H9 (cell line): ENCODE measurements at regions not wholly inside any gene's neighbourhood (a gene's known extent, or its start where the extent isn't known, plus 50 kb on each side); places are given as distances from the start of the nearest gene placed in this dataset.

Experiments
- DNase-seq: peaks from one replicate; pipeline ENCODE4 v3.0.0-alpha.2; 2017
- H2AFZ ChIP-seq: one replicate; pipeline ENCODE4 v1.6.1; 2013; ENCODE audit warnings: mild to moderate bottlenecking, low read length, control low read depth, moderate library complexity
- H2AK5ac ChIP-seq: 2 replicates; pipeline ENCODE4 v1.6.1; 2013; ENCODE audit warnings: low read length, control low read depth, mixed read lengths; ENCODE audit not compliant: insufficient read length
- H2BK120ac ChIP-seq: one replicate; pipeline ENCODE4 v1.6.1; 2013; ENCODE audit warnings: low read depth, mild to moderate bottlenecking, low read length, control low read depth, inconsistent platforms; ENCODE audit not compliant: poor library complexity, severe bottlenecking
- H2BK12ac ChIP-seq: 2 replicates; pipeline ENCODE4 v1.6.1; 2013; ENCODE audit warnings: low read length, control low read depth, mixed read lengths, low read depth; ENCODE audit not compliant: insufficient read length
- H2BK15ac ChIP-seq: 2 replicates; pipeline ENCODE4 v1.6.1; 2013; ENCODE audit warnings: low read depth, low read length, control low read depth
- H2BK20ac ChIP-seq: one replicate; pipeline ENCODE4 v1.6.1; 2013; ENCODE audit warnings: low read depth, mild to moderate bottlenecking, low read length, control low read depth, inconsistent platforms; ENCODE audit not compliant: poor library complexity, severe bottlenecking
- H2BK5ac ChIP-seq: 2 replicates; pipeline ENCODE4 v1.6.1; 2013; ENCODE audit warnings: low read length, control low read depth, mixed read lengths; ENCODE audit not compliant: insufficient read length
- H3K14ac ChIP-seq: 2 replicates; pipeline ENCODE4 v1.6.1; 2013; ENCODE audit warnings: low read length, control low read depth; ENCODE audit not compliant: insufficient read depth
- H3K18ac ChIP-seq: 2 replicates; pipeline ENCODE4 v1.6.1; 2013; ENCODE audit warnings: low read depth, mild to moderate bottlenecking, mixed read lengths, low read length, control low read depth; ENCODE audit not compliant: insufficient read length
- H3K23ac ChIP-seq: 2 replicates; pipeline ENCODE4 v1.6.1; 2013; ENCODE audit warnings: low read length, control low read depth, mixed read lengths, low read depth; ENCODE audit not compliant: insufficient read length
- H3K23me2 ChIP-seq: 2 replicates; pipeline ENCODE4 v1.6.1; 2013; ENCODE audit warnings: low read depth, mild to moderate bottlenecking, mixed read lengths, low read length, control low read depth; ENCODE audit not compliant: insufficient read length, poor library complexity, severe bottlenecking
- H3K27ac ChIP-seq: 2 replicates; pipeline ENCODE4 v1.5.1; 2013; ENCODE audit warnings: low read length, control low read depth, mixed read lengths, low read depth; ENCODE audit not compliant: insufficient read length
- H3K27me3 ChIP-seq: 2 replicates; pipeline ENCODE4 v1.6.1; 2013; ENCODE audit warnings: low read length, control low read depth, inconsistent platforms; ENCODE audit not compliant: insufficient read depth
- H3K4ac ChIP-seq: 2 replicates; pipeline ENCODE4 v1.6.1; 2013; ENCODE audit warnings: low read depth, mild to moderate bottlenecking, control low read depth, inconsistent platforms, low read length, moderate library complexity
- H3K4me1 ChIP-seq: 2 replicates; pipeline ENCODE4 v1.6.1; 2013; ENCODE audit warnings: low read length, control low read depth, inconsistent platforms; ENCODE audit not compliant: insufficient read depth
- H3K4me2 ChIP-seq: 2 replicates; pipeline ENCODE4 v1.6.1; 2013; ENCODE audit warnings: low read length, control low read depth, mixed read lengths; ENCODE audit not compliant: insufficient read length, insufficient read depth
- H3K56ac ChIP-seq: 2 replicates; pipeline ENCODE4 v1.6.1; 2013; ENCODE audit warnings: low read depth, mild to moderate bottlenecking, mixed read lengths, low read length, control low read depth; ENCODE audit not compliant: insufficient read length
- H3K79me1 ChIP-seq: 2 replicates; pipeline ENCODE4 v1.6.1; 2013; ENCODE audit warnings: low read depth, mild to moderate bottlenecking, moderate library complexity, low read length, control low read depth, inconsistent platforms; ENCODE audit not compliant: insufficient read depth, poor library complexity, severe bottlenecking
- H3K79me2 ChIP-seq: 2 replicates; pipeline ENCODE4 v1.6.1; 2013; ENCODE audit warnings: low read length, control low read depth, inconsistent platforms; ENCODE audit not compliant: insufficient read depth
- H3K9ac ChIP-seq: 2 replicates; pipeline ENCODE4 v1.6.1; 2013; ENCODE audit warnings: low read length, control low read depth, mixed read lengths; ENCODE audit not compliant: insufficient read length; ENCODE audit errors: extremely low read depth
- H3K9me3 ChIP-seq: one replicate; pipeline ENCODE4 v1.6.1; 2013; ENCODE audit warnings: low read depth, low read length, inconsistent platforms; ENCODE audit not compliant: control insufficient read depth
- H3T11ph ChIP-seq: one replicate; pipeline ENCODE4 v1.6.1; 2013; ENCODE audit warnings: mild to moderate bottlenecking, low read length, control low read depth, inconsistent platforms
- H4K20me1 ChIP-seq: one replicate; pipeline ENCODE4 v1.6.1; 2013; ENCODE audit not compliant: control insufficient read depth, insufficient read length, insufficient read depth
- H4K5ac ChIP-seq: 2 replicates; pipeline ENCODE4 v1.6.1; 2013; ENCODE audit warnings: low read depth, mild to moderate bottlenecking, mixed read lengths, low read length, control low read depth; ENCODE audit not compliant: insufficient read length
- H4K8ac ChIP-seq: replicated peaks from 2 replicates; pipeline ENCODE4 v1.6.1; 2013; ENCODE audit warnings: low read length, control low read depth, mixed read lengths, low read depth; ENCODE audit not compliant: insufficient read length
- H4K91ac ChIP-seq: 2 replicates; pipeline ENCODE4 v1.6.1; 2013; ENCODE audit warnings: low read depth, mild to moderate bottlenecking, moderate library complexity, mixed read lengths, low read length, control low read depth; ENCODE audit not compliant: insufficient read length
- H3K27ac Mint-ChIP-seq, 3 experiments: 2 replicates in 2 of 3; 3 replicates in 1 of 3; pipeline ENCODE4 v1.8.0; 2020 to 2021; ENCODE audit warnings: mixed read lengths in 3 of 3, mild to moderate bottlenecking in 1 of 3, moderate library complexity in 1 of 3
- H3K27me3 Mint-ChIP-seq: 2 replicates; pipeline ENCODE4 v1.8.0; 2021; ENCODE audit warnings: low read depth, mild to moderate bottlenecking, moderate library complexity, mixed read lengths
- H3K36me3 Mint-ChIP-seq, 3 experiments: 2 replicates in 2 of 3; 3 replicates in 1 of 3; pipeline ENCODE4 v1.8.0; 2020 to 2021; ENCODE audit warnings: low read depth in 3 of 3, mixed read lengths in 3 of 3; ENCODE audit not compliant: insufficient read depth in 1 of 3
- H3K4me1 Mint-ChIP-seq, 2 experiments: 2 replicates each; pipeline ENCODE4 v1.8.0; 2020; ENCODE audit warnings: mixed read lengths in 2 of 2
- H3K4me3 Mint-ChIP-seq, 2 experiments: 2 replicates in 1 of 2; 3 replicates in 1 of 2; pipeline ENCODE4 v1.8.0; 2020 to 2021; ENCODE audit warnings: mild to moderate bottlenecking in 2 of 2, mixed read lengths in 2 of 2, moderate library complexity in 1 of 2
- H3K9me3 Mint-ChIP-seq, 2 experiments: 2 replicates in 1 of 2; 3 replicates in 1 of 2; pipeline ENCODE4 v1.8.0; 2020; ENCODE audit warnings: mild to moderate bottlenecking in 2 of 2, mixed read lengths in 2 of 2, moderate library complexity in 1 of 2
- CTCF ChIP-seq: fragments of 200-600 bp; sonication (generic); conservative IDR thresholded peaks from 3 replicates; pipeline ENCODE4 v1.8.0; 2021; ENCODE audit warnings: antibody characterized with exemption, mild to moderate bottlenecking
- WGBS: extraction: QIAGEN DNeasy Blood & Tissue Kit; methylation state at CpG from one replicate; pipeline ENCODE4 v1.1.7; 2013; ENCODE audit warnings: missing lambda C conversion rate, low lambda C conversion rate, mixed read lengths; ENCODE audit not compliant: insufficient read length; ENCODE audit errors: extremely low coverage; 5-methylcytosine and 5-hydroxymethylcytosine counted together

DNA sequence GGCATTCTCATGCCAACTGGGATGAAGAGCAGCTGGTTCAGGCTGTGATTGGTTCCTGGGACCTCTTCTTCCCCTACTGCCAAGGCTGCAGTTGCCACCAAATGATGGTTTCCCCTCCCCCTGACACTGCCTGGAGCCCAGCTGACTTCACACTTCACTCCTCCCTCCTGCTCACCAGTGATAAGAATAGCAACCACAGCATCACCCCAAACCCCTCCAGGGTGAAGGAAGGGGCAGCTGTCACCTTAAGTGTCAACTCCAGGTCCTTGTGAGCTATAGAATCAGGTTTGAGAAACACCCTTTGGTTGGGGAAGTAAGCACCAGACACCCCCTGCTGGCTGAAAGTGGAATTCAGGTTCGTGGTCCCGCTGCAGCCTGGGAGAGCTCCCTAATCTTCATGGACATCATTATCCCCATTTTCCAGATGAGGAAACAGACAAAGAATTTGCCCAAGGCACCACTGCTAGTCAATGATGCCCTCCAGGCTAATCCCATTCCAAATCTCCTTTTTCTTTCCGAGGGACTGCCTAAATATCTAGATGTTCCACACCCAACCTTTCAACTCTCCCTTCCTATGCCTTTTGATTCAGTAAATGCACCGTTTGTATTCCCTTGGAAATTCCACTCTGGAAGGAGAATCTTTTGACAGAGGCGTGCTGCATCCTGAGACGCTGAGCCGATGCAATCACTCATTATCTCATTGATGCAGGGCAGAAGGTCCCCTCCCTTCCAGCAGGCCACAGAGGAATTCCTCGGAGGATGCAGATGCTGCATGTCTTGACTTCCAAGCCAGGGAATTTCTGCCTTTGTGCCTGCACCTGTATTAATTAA, 50.6 kb upstream of the UQCRFS1 start:
- DNase-seq, result peak; percentile 68
- Histone ChIP-seq H3K79me1 (no peaks in the 10 kb centered on the region), H3K14ac (no peak overlapping the region), H3K9me3 (peaks cover 6% of the 10 kb centered on the region), H3K4me2 (no peak overlapping the region), H2AK5ac (no peak overlapping the region), H2BK15ac (no peak overlapping the region), H3K4ac (no peak overlapping the region), H3K4me1 (no peaks in the 10 kb centered on the region), H3K27me3 (no peaks in the 10 kb centered on the region; the same call in 1 of the 2 replicates), H4K5ac (no peak overlapping the region), H4K8ac (no peak overlapping the region), H3K79me2 (no peaks in the 10 kb centered on the region), H2BK120ac (no peak overlapping the region), H2BK20ac (no peak overlapping the region), H2BK12ac (no peak overlapping the region), H3K56ac (no peak overlapping the region), H3K23me2 (no peaks in the 10 kb centered on the region), H4K20me1 (no peaks in the 10 kb centered on the region), H3K9ac (no peak overlapping the region), H4K91ac (no peak overlapping the region), H2BK5ac (no peak overlapping the region), H3K23ac (no peak overlapping the region), H3K18ac (no peak overlapping the region), H3K27ac (no peak overlapping the region), H2AFZ (no peak overlapping the region), H3T11ph (no peak overlapping the region)
- Mint-ChIP-seq H3K4me3 (no peak overlapping the region), H3K9me3 (peaks cover 6 to 7% of the 10 kb centered on the region in 2 experiments), H3K36me3 (peaks cover 2 to 8% (median 8%) of the 10 kb centered on the region in 3 experiments; a peak in 4 of 7 replicates), H3K27ac (no peak overlapping the region), H3K27me3 (peaks cover 11% of the 10 kb centered on the region), H3K4me1 (peaks cover 11 to 12% of the 10 kb centered on the region in 2 experiments)
- TF ChIP-seq CTCF, result peak; percentile 82
- WGBS, result no CpG with 5 or more reads among the region's 8 CpGs
